Mesenchymal stem cell (in vitro differentiated cells and primary cell): ENCODE measurements at regions not wholly inside any gene's neighbourhood (a gene's known extent, or its start where the extent isn't known, plus 50 kb on each side); places are given as distances from the start of the nearest gene placed in this dataset.
A peak's percentile ranks its signal among the peaks of the same experiment; 100 is the strongest.

Experiments used
- DNase-seq: peaks from one replicate; pipeline ENCODE4 v3.0.0-alpha.2; 2013
- H2AFZ ChIP-seq: one replicate; pipeline ENCODE4 v1.6.1; 2013; ENCODE audit warnings: low read depth, mild to moderate bottlenecking, control low read depth, inconsistent platforms, low read length, moderate library complexity
- H2AK5ac ChIP-seq: 2 replicates; pipeline ENCODE4 v1.6.1; 2013; ENCODE audit warnings: low read length, moderate library complexity, mild to moderate bottlenecking, inconsistent platforms; ENCODE audit not compliant: severe bottlenecking
- H2BK120ac ChIP-seq: one replicate; pipeline ENCODE4 v1.6.1; 2013; ENCODE audit warnings: low read depth, mild to moderate bottlenecking, inconsistent platforms, low read length, moderate library complexity
- H2BK12ac ChIP-seq, 2 experiments: one replicate each; pipeline ENCODE4 v1.6.1; 2013; ENCODE audit warnings: inconsistent platforms in 2 of 2, low read length in 2 of 2, mild to moderate bottlenecking in 2 of 2, moderate library complexity in 2 of 2, control low read depth in 1 of 2
- H2BK15ac ChIP-seq: one replicate; pipeline ENCODE4 v1.6.1; 2013; ENCODE audit warnings: mild to moderate bottlenecking, low read depth, inconsistent platforms; ENCODE audit not compliant: poor library complexity, severe bottlenecking
- H2BK5ac ChIP-seq: 2 replicates; pipeline ENCODE4 v1.6.1; 2013; ENCODE audit warnings: low read depth, mild to moderate bottlenecking, low read length, control low read depth, inconsistent platforms; ENCODE audit not compliant: poor library complexity, severe bottlenecking
- H3K14ac ChIP-seq, 2 experiments: one replicate each; pipeline ENCODE4 v1.6.1; 2013; ENCODE audit warnings: inconsistent platforms in 2 of 2, low read length in 2 of 2, control low read depth in 1 of 2, mild to moderate bottlenecking in 1 of 2, moderate library complexity in 1 of 2
- H3K18ac ChIP-seq, 2 experiments: one replicate each; pipeline ENCODE4 v1.6.1; 2013; ENCODE audit warnings: inconsistent platforms in 2 of 2, low read length in 2 of 2, control low read depth in 1 of 2, low read depth in 1 of 2, mild to moderate bottlenecking in 1 of 2
- H3K23ac ChIP-seq, 2 experiments: one replicate each; pipeline ENCODE4 v1.6.1; 2013; ENCODE audit warnings: inconsistent platforms in 2 of 2, low read length in 2 of 2, mild to moderate bottlenecking in 2 of 2, moderate library complexity in 2 of 2, control low read depth in 1 of 2
- H3K27ac ChIP-seq: 2 replicates; pipeline ENCODE4 v1.5.1; 2013; ENCODE audit warnings: mild to moderate bottlenecking, moderate library complexity, low read length, control low read depth, inconsistent platforms; ENCODE audit not compliant: poor library complexity, severe bottlenecking
- H3K27me3 ChIP-seq, 2 experiments: 2 replicates each; pipeline versions ENCODE4 v1.6.1 to v1.7.0; 2013; ENCODE audit warnings: low read length in 2 of 2, mild to moderate bottlenecking in 2 of 2, moderate library complexity in 2 of 2, control low read depth in 1 of 2, inconsistent platforms in 1 of 2; ENCODE audit not compliant: control insufficient read depth in 1 of 2, insufficient read depth in 1 of 2
- H3K36me3 ChIP-seq, 2 experiments: 2 replicates each; pipeline versions ENCODE4 v1.6.1 to v1.7.0; 2013; ENCODE audit warnings: low read length in 2 of 2, control low read depth in 1 of 2, inconsistent platforms in 1 of 2, low read depth in 1 of 2, mild to moderate bottlenecking in 1 of 2; ENCODE audit not compliant: insufficient read depth in 2 of 2, control insufficient read depth in 1 of 2
- H3K4ac ChIP-seq, 2 experiments: one replicate each; pipeline ENCODE4 v1.6.1; 2013; ENCODE audit warnings: inconsistent platforms in 2 of 2, low read length in 2 of 2, mild to moderate bottlenecking in 2 of 2, moderate library complexity in 2 of 2, control low read depth in 1 of 2, low read depth in 1 of 2
- H3K4me1 ChIP-seq: 2 replicates; pipeline ENCODE4 v1.6.1; 2013; ENCODE audit warnings: low read depth, low read length, control low read depth; ENCODE audit not compliant: control insufficient read depth, insufficient read depth
- H3K4me2 ChIP-seq: 2 replicates; pipeline ENCODE4 v1.6.1; 2013; ENCODE audit warnings: low read length, mild to moderate bottlenecking, inconsistent platforms; ENCODE audit not compliant: poor library complexity, severe bottlenecking
- H3K4me3 ChIP-seq, 2 experiments: 2 replicates each; pipeline versions ENCODE4 v1.5.1 to v1.7.0; 2013; ENCODE audit warnings: low read length in 2 of 2, mild to moderate bottlenecking in 2 of 2, control low read depth in 1 of 2, low read depth in 1 of 2; ENCODE audit not compliant: insufficient read depth in 1 of 2
- H3K79me1 ChIP-seq: replicated peaks from 2 replicates; pipeline ENCODE4 v1.6.1; 2013; ENCODE audit warnings: mild to moderate bottlenecking, control low read depth, low read length, inconsistent platforms; ENCODE audit not compliant: poor library complexity, severe bottlenecking
- H3K9ac ChIP-seq: 2 replicates; pipeline ENCODE4 v1.7.0; 2013; ENCODE audit warnings: mild to moderate bottlenecking, low read length, moderate library complexity
- H3K9me3 ChIP-seq: 2 replicates; pipeline ENCODE4 v1.7.0; 2013; ENCODE audit warnings: mild to moderate bottlenecking, low read length; ENCODE audit not compliant: control insufficient read depth
- H4K8ac ChIP-seq: one replicate; pipeline ENCODE4 v1.6.1; 2013; ENCODE audit warnings: inconsistent platforms, mild to moderate bottlenecking, low read length, moderate library complexity
- H4K91ac ChIP-seq: one replicate; pipeline ENCODE4 v1.6.1; 2013; ENCODE audit warnings: mild to moderate bottlenecking, low read length, inconsistent platforms
- WGBS: methylation state at CpG from one replicate; pipeline ENCODE4 v1.1.7; 2013; ENCODE audit warnings: mixed read lengths; 5-methylcytosine and 5-hydroxymethylcytosine counted together

DNA sequence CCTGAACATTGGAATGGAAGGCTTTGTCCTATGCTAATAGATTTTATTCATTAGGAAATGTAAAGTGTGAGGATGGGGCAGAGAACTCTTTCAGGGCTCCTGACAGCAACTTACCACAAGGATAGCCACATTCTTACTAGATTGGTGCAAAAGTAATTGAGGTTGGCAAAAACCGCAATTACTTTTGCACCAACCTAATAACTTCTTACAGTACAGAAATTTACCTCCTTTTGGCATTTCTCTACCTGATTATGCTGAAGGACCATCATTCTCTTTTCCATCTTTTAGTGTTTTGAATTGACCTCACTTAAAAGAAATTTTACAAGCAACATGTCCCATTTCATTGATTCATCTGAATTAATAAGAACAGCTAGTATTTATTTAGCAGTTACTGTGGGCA is 109.2 kb upstream of the AP1S2 start:
- no peak overlapping the region for H3K27ac ChIP-seq
- H3K9ac ChIP-seq, result no peak overlapping the region
- H3K9me3 ChIP-seq, result no peaks in the 10 kb centered on the region
- H3K4me1 ChIP-seq, result no peaks in the 10 kb centered on the region
- no peak overlapping the region for H2BK15ac ChIP-seq
- peaks cover 0 to 18% of the 10 kb centered on the region in 2 experiments for H3K27me3 ChIP-seq
- H3K4ac ChIP-seq, result no peak overlapping the region
- H2BK5ac ChIP-seq, result no peak overlapping the region
- H3K18ac ChIP-seq, result no peak overlapping the region
- H2BK12ac ChIP-seq, result no peak overlapping the region
- H2AK5ac ChIP-seq, result no peak overlapping the region
- H3K23ac ChIP-seq, result no peak overlapping the region
- H3K4me2 ChIP-seq, result no peak overlapping the region
- H4K91ac ChIP-seq, result no peak overlapping the region
- WGBS, result 88% methylated on average over 1 of the region's 1 CpG
- no peak overlapping the region for H3K4me3 ChIP-seq
- H4K8ac ChIP-seq, result no peak overlapping the region
- H2BK120ac ChIP-seq, result no peak overlapping the region
- H3K36me3 ChIP-seq, result no peaks in the 10 kb centered on the region
- no peak overlapping the region for H3K14ac ChIP-seq
- H2AFZ ChIP-seq, result no peak overlapping the region
- H3K79me1 ChIP-seq, result no peaks in the 10 kb centered on the region
- DNase-seq, result no peak

DNA sequence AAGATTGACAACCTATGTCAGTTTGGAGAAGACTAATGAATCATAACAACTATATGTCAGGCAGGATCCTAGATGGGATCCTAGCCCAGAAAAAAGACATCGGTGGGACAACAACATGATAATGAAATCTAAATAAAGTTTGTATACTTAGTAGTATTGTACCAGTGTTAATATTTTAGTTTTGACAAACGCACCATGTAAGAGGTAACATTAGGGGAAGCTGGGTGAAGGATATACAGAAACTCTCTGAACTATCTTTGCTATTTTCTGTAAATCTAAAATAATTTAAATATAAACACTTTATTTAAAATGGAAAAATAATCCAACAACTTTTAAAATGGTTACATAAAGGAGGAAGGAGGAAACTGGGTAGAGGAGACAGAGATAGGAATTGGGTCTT is 105.6 kb upstream of the AP1S2 start:
- H3K4me1 ChIP-seq, result no peaks in the 10 kb centered on the region

DNA sequence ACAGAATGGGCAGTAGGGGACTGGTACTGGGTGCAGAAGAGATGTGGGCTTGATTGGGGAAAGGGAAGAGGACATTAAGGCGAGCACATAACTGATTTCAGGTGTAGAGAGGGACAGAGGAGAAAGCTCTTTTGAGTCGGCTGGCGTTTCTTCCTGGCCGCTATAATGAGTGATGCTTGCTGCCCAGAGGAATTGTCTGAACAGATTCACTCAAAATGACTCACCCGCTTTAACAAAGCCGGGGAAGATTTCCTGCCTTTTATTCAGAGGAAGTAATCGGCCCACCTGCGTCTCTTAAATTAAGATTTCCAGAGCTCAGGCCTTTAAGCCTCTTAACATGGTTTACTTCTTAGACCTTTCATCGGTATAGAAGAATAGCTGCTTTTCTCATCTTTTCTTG is 102.1 kb upstream of the AP1S2 start:
- Histone ChIP-seq H3K27me3 (no peaks in the 10 kb centered on the region), H2BK120ac (no peak overlapping the region), H4K8ac (no peak overlapping the region), H2BK12ac (no peak overlapping the region), H3K14ac (no peak overlapping the region), H3K9ac (no peak overlapping the region), H2BK5ac (no peak overlapping the region), H4K91ac (no peak overlapping the region), H3K4me1 (no peaks in the 10 kb centered on the region), H3K23ac (no peak overlapping the region), H2AK5ac (no peak overlapping the region), H3K4me2 (no peak overlapping the region), H3K27ac (peak overlapping the region; percentile 7), H3K36me3 (no peaks in the 10 kb centered on the region), H2AFZ (no peak overlapping the region), H3K4ac (no peak overlapping the region), H3K4me3 (no peak overlapping the region), H3K18ac (no peak overlapping the region), H3K9me3 (no peaks in the 10 kb centered on the region), H2BK15ac (no peak overlapping the region), H3K79me1 (no peaks in the 10 kb centered on the region)
- no peak for DNase-seq
- 26% methylated on average over 7 of the region's 9 CpGs for WGBS

More for the DNA sequence above, 105.6 kb upstream of the AP1S2 start:
- Histone ChIP-seq H3K23ac (no peak overlapping the region), H2AK5ac (no peak overlapping the region), H3K27me3 (peaks cover 0 to 5% of the 10 kb centered on the region in 2 experiments), H2BK5ac (no peak overlapping the region), H3K14ac (no peak overlapping the region), H3K36me3 (no peaks in the 10 kb centered on the region), H3K9ac (no peak overlapping the region), H3K9me3 (no peaks in the 10 kb centered on the region), H3K4me3 (no peak overlapping the region), H3K4me2 (no peak overlapping the region), H2AFZ (no peak overlapping the region), H2BK15ac (no peak overlapping the region), H3K18ac (no peak overlapping the region), H3K4ac (no peak overlapping the region), H4K91ac (no peak overlapping the region), H4K8ac (no peak overlapping the region), H2BK12ac (no peak overlapping the region), H3K27ac (no peak overlapping the region), H2BK120ac (no peak overlapping the region), H3K79me1 (no peaks in the 10 kb centered on the region)
- no CpG with 5 or more reads among the region's 2 CpGs for WGBS
- DNase-seq, result no peak

DNA sequence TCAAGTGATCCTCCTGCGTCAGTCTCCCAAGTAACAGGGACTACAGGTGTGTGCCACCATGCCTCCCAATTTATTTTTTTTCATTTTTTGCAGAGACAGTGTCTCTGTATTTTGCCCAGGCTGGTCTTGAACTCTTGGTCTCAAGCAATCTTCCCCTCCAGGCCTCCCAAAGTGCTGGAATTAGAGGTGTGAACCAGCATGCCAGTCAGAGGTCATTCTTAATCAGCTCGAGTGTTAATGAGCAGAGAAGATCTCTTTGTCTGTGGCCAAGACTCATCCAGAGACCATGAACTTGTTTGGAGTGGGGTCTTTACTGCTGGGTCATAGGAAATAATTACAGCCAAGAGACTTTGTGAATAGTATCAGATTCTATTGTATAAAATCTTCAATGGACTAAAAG is 99.2 kb upstream of the AP1S2 start:
- Histone ChIP-seq H4K91ac (no peak overlapping the region), H2BK12ac (no peak overlapping the region), H3K14ac (no peak overlapping the region), H3K27ac (no peak overlapping the region), H4K8ac (no peak overlapping the region), H3K4ac (no peak overlapping the region), H2AFZ (no peak overlapping the region), H2BK5ac (no peak overlapping the region), H3K27me3 (no peaks in the 10 kb centered on the region), H3K9me3 (no peaks in the 10 kb centered on the region), H3K23ac (no peak overlapping the region), H3K4me3 (no peak overlapping the region), H2BK15ac (no peak overlapping the region), H3K79me1 (no peaks in the 10 kb centered on the region), H2AK5ac (no peak overlapping the region), H3K9ac (no peak overlapping the region), H3K4me2 (no peak overlapping the region), H2BK120ac (no peak overlapping the region), H3K18ac (no peak overlapping the region), H3K4me1 (no peaks in the 10 kb centered on the region), H3K36me3 (no peaks in the 10 kb centered on the region)
- WGBS, result 64% methylated on average over 2 of the region's 2 CpGs
- no peak for DNase-seq
